HG03565 (cell line): ENCODE measurements at regions not wholly inside any gene's neighbourhood (a gene's known extent, or its start where the extent isn't known, plus 50 kb on each side); places are given as distances from the start of the nearest gene placed in this dataset.

Experiments
- ATAC-seq: cut with Tn5 transposase; IDR thresholded peaks from one replicate; pipeline ENCODE4 v1.9.1; 2021; ENCODE audit warnings: mild to moderate bottlenecking, moderate library complexity; ENCODE audit not compliant: unreplicated experiment

- no peak for ATAC-seq
Observed at GRCh38 chr4:173717581-173717980, 187.6 kb upstream of the HAND2 start.

DNA sequence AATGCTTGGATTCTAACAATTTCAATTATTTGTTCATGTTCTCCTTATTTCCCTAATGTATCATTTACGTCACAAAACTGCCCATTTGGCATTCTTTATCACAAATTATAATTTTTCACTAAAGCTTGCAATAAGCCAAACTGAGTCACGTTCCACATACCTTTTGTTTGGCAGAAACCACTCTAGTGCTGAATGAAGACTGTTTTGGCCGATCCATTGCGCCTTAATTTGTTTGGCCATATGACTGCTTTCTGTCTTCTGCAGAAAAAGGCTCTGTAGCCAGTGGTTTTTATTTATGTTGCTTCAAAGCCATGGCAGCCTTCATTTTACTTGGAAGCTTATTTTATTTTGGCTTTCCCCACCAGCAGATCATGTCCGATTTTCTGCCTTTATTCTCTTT, 184.4 kb upstream of the HAND2 start:
- ATAC-seq = no peak

DNA sequence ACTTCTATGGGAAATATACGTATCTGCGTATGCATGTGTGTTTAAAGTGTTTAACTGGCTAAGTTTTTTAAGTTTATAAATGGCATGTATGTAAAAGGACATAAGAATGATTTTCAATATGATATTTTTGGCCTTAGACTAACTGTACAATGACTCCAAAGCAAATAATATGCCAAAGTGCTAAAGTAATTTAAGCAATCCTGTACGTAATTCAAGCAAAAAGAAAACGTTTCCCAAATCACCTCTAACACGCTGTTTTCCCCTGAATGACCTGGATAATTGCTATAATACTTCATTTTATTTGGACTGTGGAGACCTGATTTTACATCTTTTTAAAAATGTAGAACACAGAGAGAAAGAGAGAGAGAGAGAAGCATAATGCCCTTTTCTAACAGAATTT, 183.0 kb upstream of the HAND2 start:
- ATAC-seq = no peak

DNA sequence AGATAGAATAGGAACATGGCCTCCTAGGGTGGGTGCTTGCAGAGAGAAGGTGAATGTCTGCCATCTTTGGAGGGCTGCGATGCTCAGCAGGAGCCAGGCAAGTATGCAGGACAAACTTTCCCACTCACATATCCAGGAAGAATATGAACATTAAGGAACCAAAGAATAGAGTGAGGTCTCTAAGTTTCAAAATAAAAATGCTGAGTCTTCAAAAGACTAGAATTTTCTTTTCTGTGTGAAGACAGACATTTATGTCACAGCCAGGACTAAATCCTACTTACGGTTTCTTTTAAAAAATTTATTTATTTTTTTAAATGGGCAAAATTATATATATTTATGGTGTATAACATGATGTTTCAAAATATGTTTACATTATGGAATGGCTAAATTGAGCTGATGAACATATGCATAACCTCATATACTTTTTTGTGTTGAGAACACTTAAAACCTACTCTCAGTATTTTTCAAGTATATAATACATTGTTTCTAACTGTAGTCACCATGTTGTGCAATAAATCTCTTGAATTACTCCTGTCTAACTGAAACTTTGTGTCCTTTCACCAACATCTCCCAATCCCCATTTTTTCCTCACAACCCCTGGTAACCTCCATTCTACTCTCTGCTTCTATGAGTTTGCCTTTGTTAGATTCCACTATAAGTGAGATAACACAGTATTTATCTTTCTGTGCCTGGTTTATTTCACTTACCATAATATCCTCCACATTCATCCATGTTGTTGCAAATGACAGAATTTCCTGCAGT, 177.8 kb upstream of the HAND2 start:
- ATAC-seq = no peak

GRCh38 chr4:173704201-173704600, 174.2 kb upstream of the HAND2 start:
- no peak for ATAC-seq

DNA sequence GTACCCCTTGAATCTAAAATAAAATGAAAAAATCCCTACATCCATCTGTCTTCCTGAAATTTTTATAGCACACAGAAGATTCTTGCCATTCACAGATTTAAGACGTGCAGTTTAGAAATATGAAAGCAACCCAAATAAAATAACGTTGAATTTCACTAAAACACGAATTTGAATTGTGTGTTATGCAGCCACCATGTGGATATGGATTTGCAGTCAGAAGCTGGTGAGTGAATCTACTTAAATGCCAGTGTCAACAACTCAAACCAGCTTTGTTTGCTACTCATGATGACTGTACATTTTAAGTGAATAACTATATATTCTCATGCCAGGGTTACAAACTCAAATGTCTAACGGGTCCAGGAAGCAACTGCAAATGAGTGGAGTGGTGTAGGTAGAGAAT, 173.0 kb upstream of the HAND2 start:
- ATAC-seq = no peak

- ATAC-seq = no peak
Observed at GRCh38 chr4:173700650-173701049, 170.6 kb upstream of the HAND2 start.

DNA sequence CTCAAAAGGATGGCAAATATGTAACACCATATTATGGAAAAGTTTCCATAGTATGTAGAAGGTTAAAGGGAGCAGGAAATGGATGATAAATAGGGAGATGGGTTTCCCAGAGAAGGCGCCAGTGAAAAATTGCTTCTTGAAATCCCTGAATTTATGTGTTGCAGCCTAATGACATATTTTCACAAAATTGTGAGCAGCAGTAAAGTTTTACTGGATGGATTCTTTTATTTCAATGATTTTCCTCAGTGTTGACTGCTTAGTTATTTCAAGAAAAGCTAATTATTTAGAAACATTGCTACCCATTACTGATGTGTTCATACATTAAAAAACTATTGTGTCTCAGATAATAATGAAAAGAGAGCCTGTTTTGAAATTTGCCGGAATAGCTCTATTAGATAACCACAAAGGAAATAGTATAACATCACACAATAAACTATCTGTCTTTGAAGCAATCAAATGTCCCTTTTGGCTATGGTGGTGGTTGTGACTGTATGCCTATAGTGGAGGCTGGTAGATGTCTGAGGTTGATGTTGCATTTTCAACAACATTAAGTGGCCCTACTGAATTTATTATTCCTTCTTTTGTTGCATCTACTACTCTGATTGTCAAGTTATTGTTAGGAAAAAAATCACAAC, 169.9 kb upstream of the HAND2 start:
- no peak for ATAC-seq

DNA sequence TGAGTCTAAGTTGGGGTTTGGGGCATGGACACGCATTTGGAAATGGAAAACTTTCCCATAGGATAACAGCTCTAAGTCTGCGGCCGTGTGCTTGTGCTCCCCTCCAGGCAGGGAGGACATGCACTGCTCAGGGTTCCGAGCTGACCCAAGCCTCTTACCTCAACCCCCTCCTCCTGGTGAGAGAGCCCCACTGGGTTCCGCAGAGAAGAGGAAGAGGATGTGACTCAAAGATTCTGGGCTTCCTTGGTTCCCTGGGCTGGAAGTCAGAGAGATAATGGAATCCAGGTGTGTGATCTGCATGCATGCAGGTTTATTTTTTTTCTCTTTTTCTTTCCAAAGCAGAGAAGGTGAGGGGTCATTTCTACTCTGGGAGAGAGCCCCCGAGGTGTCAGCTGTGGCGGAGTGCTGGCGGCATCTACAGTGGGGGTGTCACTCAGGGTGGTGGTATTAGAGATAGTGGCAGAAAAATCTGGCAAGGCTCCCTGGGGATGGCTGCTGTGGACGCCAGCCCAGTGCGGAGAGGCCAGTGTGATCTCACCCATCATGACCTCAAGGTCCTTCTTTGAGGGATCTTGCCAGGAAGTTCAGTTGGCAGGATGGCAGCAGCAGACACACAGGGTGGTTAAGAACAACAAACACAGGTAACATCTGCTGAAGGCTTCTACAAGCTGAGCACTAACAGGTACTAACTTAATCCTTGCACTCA, 168.7 kb upstream of the HAND2 start:
- ATAC-seq = no peak

GRCh38 chr4:173697840-173698239, 167.8 kb upstream of the HAND2 start:
- ATAC-seq = no peak

DNA sequence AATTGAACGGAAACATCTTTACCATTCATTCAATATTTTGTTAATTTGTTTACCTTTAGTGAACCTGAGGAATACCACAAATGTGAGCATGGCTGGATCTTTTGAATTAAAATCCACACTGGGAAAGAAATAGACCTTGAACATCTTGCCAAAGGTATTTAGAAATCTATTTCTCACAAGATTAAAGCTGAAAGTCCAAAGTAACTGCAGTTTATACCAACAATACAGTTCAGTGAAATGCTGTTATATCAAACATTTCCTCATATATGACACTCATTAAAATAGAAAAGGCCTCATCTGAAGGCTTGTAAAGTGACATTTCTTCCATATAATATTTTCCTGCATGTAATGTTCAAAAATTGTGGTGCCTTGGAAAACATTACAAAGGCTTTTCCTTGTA, 166.5 kb upstream of the HAND2 start:
- no peak for ATAC-seq

DNA sequence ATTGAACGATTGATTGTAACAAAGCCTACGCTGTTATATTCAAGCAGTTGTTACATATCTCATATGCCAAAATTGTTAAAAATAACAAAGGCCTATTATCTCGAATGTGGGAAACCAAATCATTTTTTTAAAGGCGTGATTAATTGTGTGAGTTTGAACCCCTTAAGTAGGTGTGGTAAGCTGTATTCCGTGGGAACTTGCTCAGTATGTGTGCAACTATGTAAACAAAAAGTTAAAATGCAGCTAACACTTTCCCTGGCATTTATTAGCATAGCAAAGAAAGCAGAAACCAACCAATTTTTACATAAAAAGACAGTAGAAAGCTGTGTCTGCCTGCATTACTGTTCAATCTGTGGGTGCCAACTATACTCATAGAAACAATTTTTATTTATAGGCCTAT, 166.0 kb upstream of the HAND2 start:
- ATAC-seq = no peak

DNA sequence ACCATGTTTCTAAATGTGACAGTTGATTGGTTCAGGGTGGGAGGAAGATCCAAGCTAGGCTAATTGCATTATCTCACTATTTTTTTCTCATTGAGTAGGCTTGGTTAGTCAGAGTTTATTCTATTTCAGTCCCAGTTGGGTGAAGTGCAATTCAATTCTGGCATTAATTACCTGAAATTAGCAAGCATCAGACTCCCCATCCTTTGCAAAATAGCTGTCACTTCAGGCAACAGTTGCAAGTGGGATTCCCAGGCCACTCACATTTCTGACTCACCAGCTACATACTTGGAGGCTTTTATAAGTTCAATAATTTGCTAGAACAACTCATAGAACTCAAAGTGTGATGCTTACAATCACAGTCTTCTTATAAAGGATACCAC, 155.8 kb upstream of the HAND2 start:
- ATAC-seq = no peak

GRCh38 chr4:173685165-173685830, 155.3 kb upstream of the HAND2 start:
- no peak for ATAC-seq

DNA sequence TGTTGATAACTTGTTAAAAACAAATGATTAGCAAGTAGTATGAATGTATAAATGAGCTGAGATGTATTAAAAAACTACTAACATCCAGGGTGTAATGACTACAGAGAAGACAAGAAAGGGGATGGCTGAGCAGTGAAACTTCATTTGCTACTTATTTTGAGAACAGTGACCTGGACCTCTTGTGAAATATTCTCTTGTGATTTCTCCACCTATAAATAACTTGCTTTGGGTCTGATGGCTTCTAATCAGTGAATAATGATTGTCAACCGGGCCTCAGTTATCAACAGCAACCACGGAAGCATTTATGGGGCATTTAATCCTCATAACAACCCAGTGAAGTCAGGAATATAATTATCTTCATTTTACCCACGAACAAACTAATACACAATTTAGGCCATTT, 154.2 kb upstream of the HAND2 start:
- ATAC-seq = no peak

GRCh38 chr4:173682609-173683008, 152.6 kb upstream of the HAND2 start:
- no peak for ATAC-seq

- no peak for ATAC-seq
Observed at GRCh38 chr4:173680278-173680677, 150.2 kb upstream of the HAND2 start.

GRCh38 chr4:173675446-173675845, 145.4 kb upstream of the HAND2 start:
- no peak for ATAC-seq

DNA sequence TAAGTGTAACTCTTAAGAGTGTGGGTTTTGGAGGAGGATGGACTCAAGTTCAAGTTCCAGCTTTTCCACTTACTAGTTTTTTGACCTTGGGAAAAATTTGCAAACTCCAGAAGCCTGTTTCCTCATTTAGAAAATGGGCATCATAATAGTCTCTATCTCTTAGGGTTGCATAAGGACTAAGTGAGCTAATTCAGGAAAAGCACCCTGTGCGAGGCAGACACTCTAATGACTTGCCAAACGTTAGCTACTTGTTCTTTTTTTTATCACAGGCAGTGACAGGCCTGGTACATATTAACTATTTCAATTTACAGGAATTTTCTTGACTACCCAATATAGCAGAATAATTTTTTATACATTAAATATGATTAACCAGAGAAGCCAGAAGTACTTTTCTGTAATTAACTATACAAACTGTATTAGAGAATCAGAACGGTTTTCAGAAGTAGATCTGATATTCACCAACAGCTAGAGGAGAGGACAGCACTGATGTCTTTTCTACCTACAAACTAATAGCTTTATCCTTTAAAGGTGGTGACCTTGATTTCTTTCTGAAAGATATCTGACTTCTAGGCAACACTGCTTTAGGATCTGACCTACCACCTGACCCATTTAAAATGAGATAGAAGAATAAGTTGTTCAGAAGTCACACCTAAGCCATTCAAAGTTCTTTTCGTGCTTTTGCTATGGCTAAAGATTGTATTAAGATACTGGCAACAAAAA, 139.6 kb upstream of the HAND2 start:
- ATAC-seq = no peak

DNA sequence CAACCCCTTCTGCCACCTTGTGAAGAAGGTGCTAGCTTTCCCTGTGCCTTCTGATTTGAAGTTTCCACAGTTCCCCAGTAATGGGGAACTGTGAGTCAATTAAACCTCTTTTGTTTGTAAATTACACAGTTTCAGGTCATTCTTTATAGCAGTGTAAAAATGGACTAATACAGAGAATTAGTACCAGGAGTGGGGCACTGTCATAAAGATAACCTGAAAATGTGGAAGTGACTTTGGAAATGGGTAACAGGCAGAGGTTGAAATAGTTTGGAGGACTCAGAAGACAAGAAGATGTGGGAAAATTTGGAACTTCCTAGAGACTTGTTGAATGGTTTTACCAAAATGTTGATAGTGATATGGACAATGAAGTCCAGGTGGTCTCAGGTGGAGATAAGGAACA, 131.0 kb upstream of the HAND2 start:
- ATAC-seq = no peak

DNA sequence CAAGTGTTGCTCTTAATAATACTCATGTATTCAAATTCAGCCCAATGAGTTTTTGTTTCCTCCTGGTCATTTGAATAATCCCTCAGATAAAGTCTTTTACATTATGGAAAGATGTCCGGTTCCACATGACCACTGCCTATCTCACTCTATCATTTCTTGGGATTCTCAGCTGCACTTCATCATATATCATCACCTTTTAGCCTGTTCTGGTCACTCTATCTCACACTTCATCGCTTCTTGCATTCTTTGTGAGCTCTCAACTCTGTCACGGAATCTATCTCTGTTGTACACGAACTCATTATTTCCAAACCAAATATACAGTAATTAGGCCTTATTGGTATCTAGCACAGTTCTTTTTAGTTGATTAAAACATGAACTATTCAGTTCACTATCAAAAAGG, 126.9 kb upstream of the HAND2 start:
- no peak for ATAC-seq
